22Rv1 (cell line): ENCODE measurements at regions not wholly inside any gene's neighbourhood (a gene's known extent, or its start where the extent isn't known, plus 50 kb on each side); places are given as distances from the start of the nearest gene placed in this dataset.

Experiments used
- H3K27ac ChIP-seq: fragments of 450-650 bp; 2 replicates; pipeline ENCODE4 v1.5.1; 2017
- ZFX ChIP-seq: fragments of 450-650 bp; IDR thresholded peaks from 2 replicates; pipeline ENCODE4 v1.6.1; 2017; ENCODE audit warnings: antibody characterized with exemption, borderline replicate concordance
- TF ChIP-seq, protein P1 (sequence below): fragments of 450-650 bp; IDR thresholded peaks from 2 replicates; pipeline ENCODE4 v1.5.1; 2017; ENCODE audit warnings: mild to moderate bottlenecking

DNA sequence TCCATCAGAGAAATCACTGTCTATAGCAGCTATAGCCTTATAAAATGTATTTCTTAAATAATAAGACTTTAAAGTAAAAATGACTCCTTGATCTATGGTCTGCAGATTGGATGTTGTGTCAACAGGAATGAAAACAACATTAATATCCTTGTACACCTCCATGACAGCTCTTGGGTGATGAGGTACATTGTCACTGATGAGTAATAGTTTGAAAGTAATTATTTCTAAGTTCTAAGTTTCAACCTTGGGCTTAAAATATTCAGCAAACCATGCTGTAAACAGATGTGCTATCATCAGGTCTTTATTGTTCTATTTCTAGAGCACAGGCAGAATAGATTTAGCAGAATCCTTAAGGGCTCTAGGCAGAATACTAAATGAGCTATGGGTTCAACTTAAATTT is 568.2 kb upstream of the BCHE start:
- no peak overlapping the region for H3K27ac ChIP-seq
- TF ChIP-seq, protein P1, sequence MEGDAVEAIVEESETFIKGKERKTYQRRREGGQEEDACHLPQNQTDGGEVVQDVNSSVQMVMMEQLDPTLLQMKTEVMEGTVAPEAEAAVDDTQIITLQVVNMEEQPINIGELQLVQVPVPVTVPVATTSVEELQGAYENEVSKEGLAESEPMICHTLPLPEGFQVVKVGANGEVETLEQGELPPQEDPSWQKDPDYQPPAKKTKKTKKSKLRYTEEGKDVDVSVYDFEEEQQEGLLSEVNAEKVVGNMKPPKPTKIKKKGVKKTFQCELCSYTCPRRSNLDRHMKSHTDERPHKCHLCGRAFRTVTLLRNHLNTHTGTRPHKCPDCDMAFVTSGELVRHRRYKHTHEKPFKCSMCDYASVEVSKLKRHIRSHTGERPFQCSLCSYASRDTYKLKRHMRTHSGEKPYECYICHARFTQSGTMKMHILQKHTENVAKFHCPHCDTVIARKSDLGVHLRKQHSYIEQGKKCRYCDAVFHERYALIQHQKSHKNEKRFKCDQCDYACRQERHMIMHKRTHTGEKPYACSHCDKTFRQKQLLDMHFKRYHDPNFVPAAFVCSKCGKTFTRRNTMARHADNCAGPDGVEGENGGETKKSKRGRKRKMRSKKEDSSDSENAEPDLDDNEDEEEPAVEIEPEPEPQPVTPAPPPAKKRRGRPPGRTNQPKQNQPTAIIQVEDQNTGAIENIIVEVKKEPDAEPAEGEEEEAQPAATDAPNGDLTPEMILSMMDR = no peak
- no peak for TF ChIP-seq ZFX

DNA sequence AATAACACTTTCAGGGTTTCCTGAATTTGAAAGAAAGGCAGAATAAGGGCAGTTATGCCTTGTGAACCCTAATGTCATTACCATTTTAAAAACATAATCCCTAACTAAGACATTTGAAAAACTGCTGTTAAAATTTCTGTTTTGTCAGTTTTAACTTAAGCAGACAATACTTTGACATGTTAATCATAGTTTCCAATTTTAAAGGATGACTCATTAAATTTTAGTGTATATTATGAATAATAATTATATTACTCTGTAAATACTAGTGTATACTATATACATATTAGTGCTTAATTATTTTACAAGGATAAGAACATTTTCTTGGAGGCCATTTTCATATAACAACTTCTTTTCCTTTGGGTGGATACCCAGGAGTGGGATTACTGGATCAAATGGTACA is 553.1 kb upstream of the BCHE start:
- no peak overlapping the region for H3K27ac ChIP-seq
- TF ChIP-seq, protein P1 = no peak

DNA sequence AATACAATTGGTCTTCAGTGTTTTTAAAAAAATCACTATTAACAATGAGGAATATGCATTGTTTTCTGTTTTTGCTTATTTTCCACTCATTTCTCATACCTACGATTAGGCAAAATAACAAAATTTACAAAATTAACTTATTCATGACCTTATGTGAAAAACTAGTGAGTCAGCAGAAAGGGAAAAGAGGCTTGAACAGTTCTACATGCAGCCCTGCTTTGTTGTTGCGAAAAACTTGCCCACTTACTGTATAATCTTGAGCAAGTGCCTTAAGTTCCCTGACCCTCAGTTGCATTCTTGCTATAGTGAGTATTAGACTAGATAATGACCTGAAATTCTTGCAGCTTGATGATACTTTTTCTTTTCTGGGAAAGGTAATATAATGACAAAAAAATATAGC is 551.1 kb upstream of the BCHE start:
- no peak overlapping the region for H3K27ac ChIP-seq
- TF ChIP-seq, protein P1 = no peak
- TF ChIP-seq ZFX = no peak

DNA sequence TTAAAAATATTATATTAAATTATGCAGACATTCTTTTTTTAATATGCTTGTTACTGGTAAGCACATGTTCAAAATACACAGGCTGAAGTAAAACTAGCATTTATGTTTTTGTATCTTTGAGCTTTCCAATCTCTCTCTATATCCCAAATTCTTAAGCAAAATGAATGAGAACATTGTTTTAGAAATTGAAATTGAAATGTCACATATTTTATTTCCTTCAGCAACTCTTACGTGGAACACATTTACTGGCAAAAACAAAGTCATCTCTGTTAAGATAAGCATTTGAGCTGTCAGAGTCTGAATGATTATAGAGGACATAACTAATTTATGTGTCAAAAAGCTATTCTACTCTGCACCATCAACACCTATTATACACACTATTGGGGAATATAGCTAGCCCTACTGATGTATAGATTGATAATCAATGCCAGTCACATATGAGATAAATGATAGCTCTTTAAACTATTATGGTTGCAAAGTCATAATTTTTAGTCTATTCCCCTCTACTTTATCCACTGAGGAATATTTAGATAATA is 535.4 kb upstream of the BCHE start:
- TF ChIP-seq, protein P1 = no peak
- no peak for TF ChIP-seq ZFX

DNA sequence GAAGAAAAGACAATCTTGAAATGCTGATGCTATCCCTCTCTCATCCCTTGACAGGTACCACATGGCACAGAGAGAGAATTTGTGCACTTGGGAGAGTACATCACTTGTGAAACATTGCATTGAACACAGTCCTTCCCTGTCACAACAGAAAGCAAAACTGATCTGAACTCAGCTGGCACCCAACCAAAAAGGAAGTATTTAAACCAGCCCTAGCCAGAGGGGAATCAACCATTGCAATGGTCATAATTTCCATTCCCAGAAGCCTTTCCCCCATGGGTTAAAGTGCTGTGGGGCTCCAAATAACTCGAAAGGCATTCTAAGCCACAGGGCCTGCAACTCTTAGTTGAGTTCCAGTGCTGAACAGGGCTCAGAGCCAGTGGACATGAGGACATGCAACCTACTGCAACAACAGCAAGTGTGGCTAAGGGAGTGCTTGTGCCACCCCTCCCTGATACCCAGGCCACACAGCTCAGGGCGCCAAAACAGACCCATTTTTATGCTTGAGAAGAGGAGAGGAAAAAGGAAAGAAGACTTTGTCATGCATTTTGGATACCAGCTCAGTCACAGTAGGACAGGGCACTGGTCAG is 530.8 kb upstream of the BCHE start:
- H3K27ac ChIP-seq = no peak overlapping the region
- no peak for TF ChIP-seq ZFX
- TF ChIP-seq, protein P1 = no peak

More for the DNA sequence above, 535.4 kb upstream of the BCHE start:
- no peak overlapping the region for H3K27ac ChIP-seq

DNA sequence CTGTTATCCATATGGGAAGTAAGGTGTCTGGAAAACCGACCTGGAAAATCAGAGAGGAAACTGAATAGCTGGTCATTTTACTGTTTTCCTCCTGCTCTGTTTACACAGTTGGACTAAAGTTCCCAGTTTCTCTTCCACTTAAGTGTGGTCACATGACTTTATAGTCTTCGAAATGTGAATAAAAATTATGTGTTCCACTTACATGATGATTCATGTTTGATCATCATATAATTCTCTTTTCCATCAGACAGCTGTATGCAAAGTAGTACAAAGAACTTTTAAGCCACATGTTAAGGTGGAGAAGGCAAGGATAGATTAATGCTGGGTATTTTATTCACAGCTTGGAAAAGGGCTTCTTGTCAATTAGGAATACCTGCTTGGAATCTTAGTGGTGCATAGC is 525.5 kb upstream of the BCHE start:
- no peak for TF ChIP-seq ZFX
- TF ChIP-seq, protein P1 = no peak
- no peak overlapping the region for H3K27ac ChIP-seq

DNA sequence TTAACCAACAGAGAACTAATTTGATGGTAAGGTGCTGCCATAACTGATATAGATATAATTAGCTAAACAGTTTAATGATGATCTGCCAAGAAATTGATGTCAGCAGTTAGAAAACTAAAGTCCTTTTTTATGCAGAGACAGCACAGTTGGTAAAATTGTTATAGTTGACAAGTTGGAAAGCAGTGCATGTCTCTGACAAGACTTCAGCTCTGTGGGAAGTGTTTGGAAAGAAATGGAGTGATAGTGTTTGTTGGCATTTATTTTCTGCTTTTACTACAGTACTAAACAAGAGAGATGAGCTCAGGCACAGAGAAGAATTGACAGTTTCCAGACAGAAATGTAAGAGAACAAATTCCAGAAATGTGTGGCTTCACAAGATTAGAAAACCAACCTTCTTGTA is 523.5 kb upstream of the BCHE start:
- TF ChIP-seq, protein P1 = no peak
- no peak for TF ChIP-seq ZFX
- H3K27ac ChIP-seq = no peak overlapping the region
